GM12878 (cell line): ENCODE measurements at regions not wholly inside any gene's neighbourhood (a gene's known extent, or its start where the extent isn't known, plus 50 kb on each side); places are given as distances from the start of the nearest gene placed in this dataset.

ENCODE experiments used
- ATF2 ChIP-seq: IDR thresholded peaks from 2 replicates; pipeline ENCODE4 v1.6.1; 2012; ENCODE audit warnings: low read length, inconsistent platforms
- CTCF ChIP-seq, 3 experiments: IDR thresholded peaks in 2 of 3; conservative IDR thresholded peaks in 1 of 3; 2 replicates each; pipeline ENCODE4 v1.5.1; 2011; ENCODE audit warnings: low read depth in 3 of 3, low read length in 3 of 3, mild to moderate bottlenecking in 3 of 3, control low read depth in 2 of 3, moderate library complexity in 2 of 3, inconsistent platforms in 1 of 3, mixed read lengths in 1 of 3; ENCODE audit not compliant: control insufficient read depth in 2 of 3, insufficient read depth in 1 of 3; ENCODE audit errors: extremely low read depth in 1 of 3
- E2F4 ChIP-seq: IDR thresholded peaks from 2 replicates; pipeline ENCODE4 v1.6.1; 2012; ENCODE audit warnings: low read depth, low read length, improper control_type of control experiment
- EP300 ChIP-seq, 2 experiments: fragments of 150-350 bp in 1 of 2; IDR thresholded peaks; 2 replicates each; pipeline ENCODE4 v1.6.1; 2011 to 2012; ENCODE audit warnings: low read depth in 2 of 2, low read length in 2 of 2, borderline replicate concordance in 1 of 2, improper control_type of control experiment in 1 of 2, inconsistent platforms in 1 of 2; ENCODE audit not compliant: control insufficient read depth in 1 of 2
- FOS ChIP-seq: IDR thresholded peaks from 3 replicates; pipeline ENCODE4 v1.6.1; 2011; ENCODE audit warnings: borderline replicate concordance; ENCODE audit not compliant: insufficient read length; ENCODE audit errors: extremely low read depth
- NRF1 ChIP-seq: conservative IDR thresholded peaks from 2 replicates; pipeline ENCODE4 v1.6.1; 2011; ENCODE audit warnings: mild to moderate bottlenecking, low read depth, low read length, improper control_type of control experiment
- POLR2A ChIP-seq: IDR thresholded peaks from 2 replicates; pipeline ENCODE4 v1.6.1; 2011; ENCODE audit warnings: low read depth, mild to moderate bottlenecking, low read length
- RAD21 ChIP-seq: IDR thresholded peaks from 2 replicates; pipeline ENCODE4 v1.6.1; 2011; ENCODE audit warnings: mild to moderate bottlenecking, low read depth, low read length, moderate library complexity; ENCODE audit not compliant: insufficient read depth
- RFX5 ChIP-seq: IDR thresholded peaks from 2 replicates; pipeline ENCODE4 v1.6.1; 2011; ENCODE audit warnings: low read depth, low read length, improper control_type of control experiment
- SP1 ChIP-seq: IDR thresholded peaks from one replicate; pipeline ENCODE4 v1.6.1; 2011; ENCODE audit warnings: low read depth, low read length
- TAF1 ChIP-seq: IDR thresholded peaks from 2 replicates; pipeline ENCODE4 v1.6.1; 2011; ENCODE audit warnings: mild to moderate bottlenecking, low read depth, low read length, borderline replicate concordance
- YY1 ChIP-seq: IDR thresholded peaks from 2 replicates; pipeline ENCODE4 v1.6.1; 2011; ENCODE audit warnings: low read depth, mild to moderate bottlenecking, low read length

GRCh38 chr15:77825252-77825542, 192.5 kb upstream of the LINGO1 start:
- TF ChIP-seq FOS (no peak), E2F4 (no peak), NRF1 (no peak), SP1 (no peak), CTCF (IDR thresholded peaks at IDR 0.05 in 2 of 3, conservative IDR thresholded peaks at IDR 0.05 in 1 of 3; ENCODE audit: control insufficient read depth in 2 of 3, extremely low read depth in 1 of 3, insufficient read depth in 1 of 3, low read depth in 3 of 3, low read length in 3 of 3) (no peak), EP300 (IDR thresholded peaks at IDR 0.05; ENCODE audit: borderline replicate concordance in 1 of 2, control insufficient read depth in 1 of 2, low read depth in 2 of 2, low read length in 2 of 2) (no peak), POLR2A (no peak), ATF2 (no peak), YY1 (no peak), TAF1 (no peak), RAD21 (no peak), RFX5 (no peak)
